ENCODE measurements at regions not wholly inside any gene's neighbourhood (a gene's known extent, or its start where the extent isn't known, plus 50 kb on each side); places are given as distances from the start of the nearest gene placed in this dataset.
A peak's percentile ranks its signal among the peaks of the same experiment; 100 is the strongest.

DNA sequence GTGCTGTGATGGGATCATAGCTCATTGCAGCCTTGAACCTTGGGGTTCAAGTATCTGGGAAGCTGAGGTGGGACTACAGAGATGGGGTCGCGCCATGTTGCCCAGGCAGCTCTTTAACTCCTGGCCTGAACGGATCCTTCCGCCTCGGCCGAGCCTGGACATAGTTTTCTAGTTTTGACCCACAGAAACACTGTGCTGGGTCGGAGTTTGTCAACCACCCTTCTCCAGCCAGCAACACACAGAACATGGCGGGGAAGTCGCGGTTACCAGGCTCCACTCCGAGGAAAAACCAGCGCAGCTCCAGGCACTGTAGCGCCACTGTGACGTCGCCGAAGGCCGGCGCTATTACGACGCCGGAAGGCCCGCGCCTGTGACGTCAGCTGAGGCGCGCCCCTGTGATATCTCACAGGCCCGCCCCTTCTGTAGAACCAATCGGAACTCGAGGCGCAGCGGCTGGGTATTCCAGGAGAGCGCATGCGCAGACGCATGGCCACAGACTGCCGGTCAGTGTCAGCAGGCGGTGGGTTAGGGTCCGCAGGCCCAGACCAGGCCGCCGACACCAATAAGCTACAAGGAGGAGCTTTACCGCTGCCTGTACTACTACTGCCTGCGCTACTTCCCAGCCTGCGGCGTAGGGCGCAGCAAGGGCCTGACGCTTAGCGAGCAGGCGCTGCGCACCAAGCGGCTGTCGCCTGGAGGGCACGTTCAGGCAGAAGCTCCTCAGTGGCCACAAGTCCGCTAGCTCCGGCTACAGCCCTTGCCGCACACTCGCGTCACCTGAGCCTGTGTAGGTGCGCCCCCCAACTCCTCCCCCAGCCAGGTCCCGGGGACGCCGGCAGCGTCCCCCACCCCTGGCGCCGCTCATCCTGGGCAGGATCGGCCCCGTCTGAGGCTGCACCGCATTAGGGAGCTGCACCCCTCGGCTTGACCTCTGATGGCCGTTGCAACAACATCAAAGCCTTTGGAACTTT, 135.2 kb upstream of the KCTD7 start:
- H3K27ac ChIP-seq = peak overlapping the region; percentile 87
- H3K9ac ChIP-seq (ENCODE audit: insufficient read length) = peak overlapping the region; percentile 85
- H3K9me3 ChIP-seq (ENCODE audit: low read depth, low read length) = no peaks in the 10 kb centered on the region
- peak overlapping the region; percentile 92 for H3K4me3 ChIP-seq
- DNase-seq (ENCODE audit: low read depth, low spot score) = peak; percentile 65
- TF ChIP-seq POLR2AphosphoS5 (IDR thresholded peaks at IDR 0.05; ENCODE audit: borderline replicate concordance, low read depth, low read length) (peak; percentile 98), EZH2 (IDR thresholded peaks at IDR 0.05) (no peak)
- no peaks in the 10 kb centered on the region for H3K36me3 ChIP-seq (ENCODE audit: insufficient read depth, low read length)

DNA sequence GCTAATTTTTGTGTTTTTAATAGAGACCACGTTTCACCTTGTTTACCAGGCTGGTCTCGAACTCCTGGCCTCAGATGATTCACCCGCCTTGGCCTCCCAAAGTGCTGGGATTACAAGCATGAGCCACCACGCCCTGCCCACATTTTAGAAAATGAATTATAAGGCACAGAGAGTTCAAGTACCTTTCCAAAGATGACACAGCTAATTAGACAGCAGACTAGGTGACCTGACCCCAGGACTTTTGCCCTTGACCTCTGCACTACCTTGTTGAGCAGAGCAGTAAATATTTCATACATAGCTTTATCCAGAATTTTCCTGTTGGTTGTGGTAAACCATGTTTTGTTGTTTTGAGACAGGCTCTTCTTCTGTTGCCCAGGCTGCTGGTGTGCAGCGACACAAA, 131.3 kb upstream of the KCTD7 start:
- TF ChIP-seq POLR2AphosphoS5 (IDR thresholded peaks at IDR 0.05; ENCODE audit: borderline replicate concordance, low read depth, low read length) (no peak), FOXP2 (optimal IDR thresholded peaks at IDR 0.05; ENCODE audit: control extremely low read depth, extremely low read length, insufficient read depth) (no peak), EZH2 (IDR thresholded peaks at IDR 0.05) (no peak)
- H3K27ac ChIP-seq = no peak overlapping the region
- no peak overlapping the region for H3K9ac ChIP-seq (ENCODE audit: insufficient read length)
- H3K36me3 ChIP-seq (ENCODE audit: insufficient read depth, low read length) = no peaks in the 10 kb centered on the region
- H3K4me3 ChIP-seq = no peak overlapping the region
- H3K9me3 ChIP-seq (ENCODE audit: low read depth, low read length) = no peaks in the 10 kb centered on the region
- DNase-seq (ENCODE audit: low read depth, low spot score) = no peak

DNA sequence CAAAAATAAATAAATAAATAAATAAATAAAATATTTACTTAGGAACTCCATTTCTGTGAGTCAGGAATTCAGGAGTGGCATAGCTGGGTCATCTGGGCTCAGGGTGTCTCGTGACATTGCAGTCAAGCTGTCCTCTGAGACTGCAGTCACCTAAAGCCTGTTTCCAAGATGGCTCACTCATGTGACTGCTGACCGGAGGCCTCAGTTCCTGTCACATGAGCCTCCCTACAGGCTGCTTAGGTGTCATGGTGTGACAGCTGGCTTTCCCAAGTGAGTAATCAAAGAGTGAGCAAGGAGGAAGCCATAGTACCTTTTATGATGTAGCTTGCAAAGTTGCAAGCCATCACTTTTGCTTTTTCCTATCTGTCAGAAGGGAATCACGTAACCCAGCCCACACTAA, 128.6 kb upstream of the KCTD7 start:
- DNase-seq (ENCODE audit: low read depth, low spot score) = no peak
- no peak overlapping the region for H3K9ac ChIP-seq (ENCODE audit: insufficient read length)
- H3K36me3 ChIP-seq (ENCODE audit: insufficient read depth, low read length) = no peaks in the 10 kb centered on the region
- H3K4me3 ChIP-seq = no peak overlapping the region
- no peak for TF ChIP-seq EZH2 (IDR thresholded peaks at IDR 0.05)
- TF ChIP-seq POLR2AphosphoS5 (IDR thresholded peaks at IDR 0.05; ENCODE audit: borderline replicate concordance, low read depth, low read length) = no peak
- TF ChIP-seq FOXP2 (optimal IDR thresholded peaks at IDR 0.05; ENCODE audit: control extremely low read depth, extremely low read length, insufficient read depth) = no peak
- H3K27ac ChIP-seq = no peak overlapping the region
- H3K9me3 ChIP-seq (ENCODE audit: low read depth, low read length) = no peaks in the 10 kb centered on the region

DNA sequence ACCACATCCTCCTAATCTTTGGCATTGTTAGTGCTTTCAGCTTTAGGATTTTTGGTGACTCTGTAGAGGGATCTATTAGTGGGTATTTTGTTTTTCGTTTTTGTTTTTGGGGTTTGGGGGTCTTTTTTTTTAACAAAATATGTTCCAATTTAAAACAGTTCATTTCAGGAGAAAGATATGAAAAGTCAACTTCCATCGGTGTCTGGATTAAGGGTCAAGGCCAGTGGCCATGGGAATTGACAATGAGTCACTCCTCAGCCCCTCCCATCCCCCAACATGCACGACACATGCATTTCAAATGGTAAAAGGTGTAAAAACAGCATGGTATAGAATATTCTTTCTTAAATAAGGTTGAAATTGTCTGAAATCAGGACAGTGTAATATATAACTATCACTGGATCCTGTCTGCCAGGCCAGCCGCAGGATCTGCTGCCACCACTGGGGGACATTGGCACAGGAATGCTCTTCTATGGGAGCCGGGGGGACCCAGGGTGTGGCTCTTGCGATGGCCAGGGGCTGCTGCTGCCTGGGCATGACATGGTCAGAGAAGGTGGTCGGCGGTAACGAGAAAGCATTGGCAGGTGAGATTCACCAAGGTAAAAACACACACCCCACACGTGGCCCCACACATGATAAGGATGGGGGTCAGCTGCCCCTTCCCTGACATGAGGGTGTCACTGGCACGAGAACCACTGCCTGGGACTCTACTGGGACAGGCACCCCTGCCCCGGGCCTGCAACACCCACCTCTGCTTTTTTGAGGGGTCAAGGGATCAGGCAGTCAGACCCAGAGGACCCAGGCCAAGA, 126.2 kb upstream of the KCTD7 start:
- Histone ChIP-seq H3K27ac (no peak overlapping the region), H3K9me3 (ENCODE audit: low read depth, low read length) (no peaks in the 10 kb centered on the region), H3K36me3 (ENCODE audit: insufficient read depth, low read length) (no peaks in the 10 kb centered on the region), H3K9ac (ENCODE audit: insufficient read length) (no peak overlapping the region), H3K4me3 (no peak overlapping the region)
- TF ChIP-seq POLR2AphosphoS5 (IDR thresholded peaks at IDR 0.05; ENCODE audit: borderline replicate concordance, low read depth, low read length) (no peak), FOXP2 (optimal IDR thresholded peaks at IDR 0.05; ENCODE audit: control extremely low read depth, extremely low read length, insufficient read depth) (no peak), EZH2 (IDR thresholded peaks at IDR 0.05) (no peak)
- no peak for DNase-seq (ENCODE audit: low read depth, low spot score)

DNA sequence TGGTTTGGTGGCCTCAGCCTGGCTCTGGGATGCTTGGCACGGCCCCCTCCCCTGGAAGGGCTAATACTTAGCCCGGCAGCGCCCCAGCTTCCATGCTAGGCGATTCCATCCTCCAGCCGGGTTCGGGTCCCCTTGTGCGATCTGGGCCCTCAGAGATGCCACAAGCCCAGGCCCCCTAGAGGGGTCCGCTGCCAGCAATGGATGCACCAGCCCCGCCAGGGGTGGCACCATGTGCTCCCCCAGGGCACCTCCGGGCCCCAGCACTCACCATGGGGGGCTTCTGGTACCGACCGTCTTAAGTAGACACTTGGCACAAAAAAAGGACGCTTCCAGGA, 125.7 kb upstream of the KCTD7 start:
- no peak for DNase-seq (ENCODE audit: low read depth, low spot score)
- H3K9me3 ChIP-seq (ENCODE audit: low read depth, low read length) = no peaks in the 10 kb centered on the region
- no peak overlapping the region for H3K27ac ChIP-seq
- TF ChIP-seq POLR2AphosphoS5 (IDR thresholded peaks at IDR 0.05; ENCODE audit: borderline replicate concordance, low read depth, low read length) (no peak), FOXP2 (optimal IDR thresholded peaks at IDR 0.05; ENCODE audit: control extremely low read depth, extremely low read length, insufficient read depth) (no peak), EZH2 (IDR thresholded peaks at IDR 0.05) (no peak)
- H3K36me3 ChIP-seq (ENCODE audit: insufficient read depth, low read length) = no peaks in the 10 kb centered on the region
- no peak overlapping the region for H3K9ac ChIP-seq (ENCODE audit: insufficient read length)
- no peak overlapping the region for H3K4me3 ChIP-seq

DNA sequence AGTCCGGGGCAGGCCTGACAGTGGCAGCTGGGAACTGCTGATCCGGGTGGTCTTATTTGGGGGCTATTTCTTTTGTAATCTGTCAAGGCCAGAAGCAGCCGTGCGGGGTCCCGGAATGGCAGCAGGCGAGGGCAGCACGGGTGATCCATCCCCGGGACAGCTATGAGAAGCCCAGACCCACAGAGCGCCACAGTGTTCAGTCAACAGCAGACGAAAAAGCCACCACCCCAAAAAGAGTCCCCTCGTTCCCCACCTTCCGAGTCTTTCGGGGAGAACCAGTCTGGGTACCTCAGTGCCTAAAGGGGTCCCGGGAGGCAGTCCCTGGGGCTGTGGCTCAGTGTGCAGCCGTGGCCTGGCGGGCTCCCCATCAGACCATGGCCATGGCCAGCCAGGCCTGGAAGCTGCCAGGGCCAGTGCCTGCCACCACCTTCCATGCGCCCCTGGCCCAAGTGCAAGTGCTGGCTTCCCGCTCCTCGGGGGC, 125.1 kb upstream of the KCTD7 start:
- no peak for TF ChIP-seq EZH2 (IDR thresholded peaks at IDR 0.05)
- TF ChIP-seq FOXP2 (optimal IDR thresholded peaks at IDR 0.05; ENCODE audit: control extremely low read depth, extremely low read length, insufficient read depth) = no peak
- TF ChIP-seq POLR2AphosphoS5 (IDR thresholded peaks at IDR 0.05; ENCODE audit: borderline replicate concordance, low read depth, low read length) = no peak
- no peaks in the 10 kb centered on the region for H3K9me3 ChIP-seq (ENCODE audit: low read depth, low read length)
- H3K4me3 ChIP-seq = no peak overlapping the region
- no peak overlapping the region for H3K27ac ChIP-seq
- no peak for DNase-seq (ENCODE audit: low read depth, low spot score)
- H3K36me3 ChIP-seq (ENCODE audit: insufficient read depth, low read length) = no peaks in the 10 kb centered on the region
- H3K9ac ChIP-seq (ENCODE audit: insufficient read length) = no peak overlapping the region

DNA sequence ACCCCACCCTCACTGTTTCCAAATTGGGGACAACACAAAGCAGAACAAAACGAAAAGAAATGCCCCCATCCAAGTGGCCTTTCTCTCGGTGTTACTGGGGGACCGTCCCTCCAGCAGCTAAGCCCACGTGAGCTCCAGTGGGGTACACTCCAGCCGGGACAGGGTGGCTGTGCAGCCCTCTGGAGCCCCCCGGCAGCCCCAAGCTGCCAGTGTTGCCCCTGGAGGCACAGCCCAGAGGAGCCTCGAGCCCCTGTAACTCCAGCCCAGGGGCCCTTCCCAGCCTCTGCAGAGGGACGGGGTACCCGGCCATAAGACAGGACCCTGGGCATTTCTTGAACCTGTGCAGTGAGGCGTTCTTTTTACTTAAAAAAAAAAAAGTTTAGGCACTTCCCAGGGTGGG, 124.5 kb upstream of the KCTD7 start:
- Histone ChIP-seq H3K9me3 (ENCODE audit: low read depth, low read length) (no peaks in the 10 kb centered on the region), H3K9ac (ENCODE audit: insufficient read length) (no peak overlapping the region), H3K27ac (no peak overlapping the region), H3K4me3 (no peak overlapping the region), H3K36me3 (ENCODE audit: insufficient read depth, low read length) (no peaks in the 10 kb centered on the region)
- DNase-seq (ENCODE audit: low read depth, low spot score) = no peak
- TF ChIP-seq EZH2 (IDR thresholded peaks at IDR 0.05) (no peak), POLR2AphosphoS5 (IDR thresholded peaks at IDR 0.05; ENCODE audit: borderline replicate concordance, low read depth, low read length) (no peak), FOXP2 (optimal IDR thresholded peaks at IDR 0.05; ENCODE audit: control extremely low read depth, extremely low read length, insufficient read depth) (no peak)

DNA sequence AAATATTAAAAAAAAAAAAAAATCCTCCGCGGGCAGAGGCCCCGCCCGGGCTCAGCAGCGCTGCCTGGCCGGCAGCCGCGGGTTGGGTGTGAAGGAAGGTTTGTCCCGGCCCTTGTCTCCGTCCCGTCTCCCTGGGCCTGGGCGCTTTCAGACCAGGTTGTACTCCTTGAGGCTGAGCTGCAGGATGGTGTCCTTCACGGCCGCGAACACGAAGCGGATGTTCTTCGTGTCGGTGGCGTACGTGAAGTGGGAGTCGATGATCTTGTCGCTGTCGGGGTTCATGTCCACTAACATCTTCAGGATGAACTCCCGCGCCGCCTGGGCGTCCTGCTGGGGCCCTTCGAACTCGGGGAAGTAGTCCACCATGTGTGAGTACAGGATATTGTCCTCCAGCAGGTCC, 123.7 kb upstream of the KCTD7 start:
- DNase-seq (ENCODE audit: low read depth, low spot score) = no peak
- H3K36me3 ChIP-seq (ENCODE audit: insufficient read depth, low read length) = no peaks in the 10 kb centered on the region
- H3K27ac ChIP-seq = no peak overlapping the region
- H3K9me3 ChIP-seq (ENCODE audit: low read depth, low read length) = no peaks in the 10 kb centered on the region
- TF ChIP-seq FOXP2 (optimal IDR thresholded peaks at IDR 0.05; ENCODE audit: control extremely low read depth, extremely low read length, insufficient read depth) = no peak
- no peak for TF ChIP-seq POLR2AphosphoS5 (IDR thresholded peaks at IDR 0.05; ENCODE audit: borderline replicate concordance, low read depth, low read length)
- no peak for TF ChIP-seq EZH2 (IDR thresholded peaks at IDR 0.05)
- H3K4me3 ChIP-seq = no peak overlapping the region
- no peak overlapping the region for H3K9ac ChIP-seq (ENCODE audit: insufficient read length)

All from SK-N-MC (cell line).